ENCODE measurements at regions not wholly inside any gene's neighbourhood (a gene's known extent, or its start where the extent isn't known, plus 50 kb on each side); places are given as distances from the start of the nearest gene placed in this dataset.

GRCh38 chr15:96424674-96425073 lies 94.2 kb downstream of the NR2F2 start:
- H3K27ac ChIP-seq: no peak overlapping the region
- TF ChIP-seq CTCF (conservative IDR thresholded peaks at IDR 0.05): no peak

GRCh38 chr15:96428742-96429141 lies 98.2 kb downstream of the NR2F2 start:
- H3K27ac ChIP-seq: no peak overlapping the region
- no peak for TF ChIP-seq CTCF (conservative IDR thresholded peaks at IDR 0.05)

- no peak overlapping the region for H3K27ac ChIP-seq
- TF ChIP-seq CTCF (conservative IDR thresholded peaks at IDR 0.05): no peak
These were observed 101.3 kb downstream of the NR2F2 start for GRCh38 chr15:96431786-96432185.

GRCh38 chr15:96435022-96435421 lies 104.5 kb downstream of the NR2F2 start:
- TF ChIP-seq CTCF (conservative IDR thresholded peaks at IDR 0.05): no peak
- no peak overlapping the region for H3K27ac ChIP-seq

GRCh38 chr15:96435841-96436240 lies 105.3 kb downstream of the NR2F2 start:
- no peak for TF ChIP-seq CTCF (conservative IDR thresholded peaks at IDR 0.05)
- no peak overlapping the region for H3K27ac ChIP-seq

- H3K27ac ChIP-seq: no peak overlapping the region
- TF ChIP-seq CTCF (conservative IDR thresholded peaks at IDR 0.05): no peak
These were observed 110.5 kb downstream of the NR2F2 start for GRCh38 chr15:96440978-96441377.

- no peak for TF ChIP-seq CTCF (conservative IDR thresholded peaks at IDR 0.05)
- H3K27ac ChIP-seq: no peak overlapping the region
These were observed 111.6 kb downstream of the NR2F2 start for GRCh38 chr15:96442076-96442475.

GRCh38 chr15:96444865-96445264 lies 114.4 kb downstream of the NR2F2 start:
- H3K27ac ChIP-seq: no peak overlapping the region
- no peak for TF ChIP-seq CTCF (conservative IDR thresholded peaks at IDR 0.05)
